HG03439 (cell line): ENCODE measurements at regions not wholly inside any gene's neighbourhood (a gene's known extent, or its start where the extent isn't known, plus 50 kb on each side); places are given as distances from the start of the nearest gene placed in this dataset.
A peak's percentile ranks its signal among the peaks of the same experiment; 100 is the strongest.

Experiments
- ATAC-seq: cut with Tn5 transposase; IDR thresholded peaks from one replicate; pipeline ENCODE4 v1.9.1; 2021; ENCODE audit warnings: mild to moderate bottlenecking, moderate library complexity; ENCODE audit not compliant: unreplicated experiment

GRCh38 chr10:55048830-55049498 is 247.9 kb upstream of the PCDH15 start:
- ATAC-seq, result no peak

GRCh38 chr10:55043540-55043939 is 242.5 kb upstream of the PCDH15 start:
- ATAC-seq, result no peak

- no peak for ATAC-seq
These were observed 232.0 kb upstream of the PCDH15 start for GRCh38 chr10:55033061-55033460.

GRCh38 chr10:55024713-55025112 is 223.7 kb upstream of the PCDH15 start:
- no peak for ATAC-seq

- no peak for ATAC-seq
These were observed 218.4 kb upstream of the PCDH15 start for GRCh38 chr10:55019439-55019838.

GRCh38 chr10:55013318-55013717 is 212.3 kb upstream of the PCDH15 start:
- ATAC-seq, result no peak

- ATAC-seq, result no peak
These were observed 201.4 kb upstream of the PCDH15 start for GRCh38 chr10:55002420-55002819.

- no peak for ATAC-seq
These were observed 200.4 kb upstream of the PCDH15 start for GRCh38 chr10:55001422-55001821.

- ATAC-seq, result no peak
These were observed 192.1 kb upstream of the PCDH15 start for GRCh38 chr10:54993148-54993547.

GRCh38 chr10:54985732-54986131 is 184.7 kb upstream of the PCDH15 start:
- ATAC-seq, result peak; percentile 80

- no peak for ATAC-seq
These were observed 182.2 kb upstream of the PCDH15 start for GRCh38 chr10:54983255-54983654.

GRCh38 chr10:54962134-54962900 is 161.3 kb upstream of the PCDH15 start:
- ATAC-seq, result no peak

- no peak for ATAC-seq
These were observed 160.0 kb upstream of the PCDH15 start for GRCh38 chr10:54961040-54961439.

GRCh38 chr10:54958844-54959243 is 157.8 kb upstream of the PCDH15 start:
- ATAC-seq, result no peak

GRCh38 chr10:54947605-54948004 is 146.6 kb upstream of the PCDH15 start:
- no peak for ATAC-seq

GRCh38 chr10:54940418-54940817 is 139.4 kb upstream of the PCDH15 start:
- no peak for ATAC-seq

GRCh38 chr10:54914049-54914448 is 113.0 kb upstream of the PCDH15 start:
- no peak for ATAC-seq

- no peak for ATAC-seq
These were observed 108.1 kb upstream of the PCDH15 start for GRCh38 chr10:54909165-54909564.

- ATAC-seq, result no peak
These were observed 107.0 kb upstream of the PCDH15 start for GRCh38 chr10:54908019-54908418.

- ATAC-seq, result no peak
These were observed 105.9 kb upstream of the PCDH15 start for GRCh38 chr10:54906940-54907339.

GRCh38 chr10:54905578-54906192 is 104.7 kb upstream of the PCDH15 start:
- ATAC-seq, result no peak

GRCh38 chr10:54904833-54905232 is 103.8 kb upstream of the PCDH15 start:
- no peak for ATAC-seq
